NB4 (cell line): ENCODE measurements at regions not wholly inside any gene's neighbourhood (a gene's known extent, or its start where the extent isn't known, plus 50 kb on each side); places are given as distances from the start of the nearest gene placed in this dataset.
"Not testable (repeated sequence)": the region's sequence is repeated elsewhere in the genome, so short reads cannot be mapped to it uniquely, and the experiment has no call there.

ENCODE experiments used
- DNase-seq: peaks from one replicate; pipeline ENCODE4 v3.0.0; 2010; ENCODE audit warnings: low read depth
- H3K4me3 ChIP-seq: one replicate; pipeline ENCODE4 v1.5.1; 2011; ENCODE audit warnings: mild to moderate bottlenecking, low read depth, low read length, moderate library complexity
- MYC ChIP-seq: IDR thresholded peaks from 2 replicates; pipeline ENCODE4 v1.6.1; 2011; ENCODE audit warnings: low read depth, low read length
- POLR2A ChIP-seq: IDR thresholded peaks from 2 replicates; pipeline ENCODE4 v1.6.1; 2011; ENCODE audit warnings: mild to moderate bottlenecking; ENCODE audit not compliant: insufficient read length; ENCODE audit errors: extremely low read depth
- TF ChIP-seq, protein P1 (sequence below): IDR thresholded peaks from one replicate; pipeline ENCODE4 v1.5.1; 2012; ENCODE audit warnings: low read depth, low read length
- TF ChIP-seq, protein P2 (sequence below): IDR thresholded peaks from 2 replicates; pipeline ENCODE4 v1.6.1; 2011; ENCODE audit warnings: low read depth, low read length

DNA sequence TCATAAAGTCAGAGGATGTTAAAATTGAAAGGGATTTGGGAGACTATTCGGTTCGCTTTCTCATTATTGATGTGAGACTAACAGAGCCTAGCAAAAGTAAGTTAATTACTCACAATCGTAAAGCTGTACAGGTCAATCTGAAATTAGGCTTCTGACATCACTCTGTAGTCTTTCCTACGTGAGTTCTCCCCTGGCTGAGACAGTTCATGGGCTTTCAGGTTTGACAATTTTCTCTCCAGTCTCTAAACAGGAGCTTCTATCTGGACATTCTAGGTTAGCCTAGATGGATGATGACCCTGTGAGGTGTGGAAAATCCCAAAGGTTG, 77.5 kb upstream of the VKORC1L1 start:
- H3K4me3 ChIP-seq, DNase-seq: not testable (repeated sequence)

DNA sequence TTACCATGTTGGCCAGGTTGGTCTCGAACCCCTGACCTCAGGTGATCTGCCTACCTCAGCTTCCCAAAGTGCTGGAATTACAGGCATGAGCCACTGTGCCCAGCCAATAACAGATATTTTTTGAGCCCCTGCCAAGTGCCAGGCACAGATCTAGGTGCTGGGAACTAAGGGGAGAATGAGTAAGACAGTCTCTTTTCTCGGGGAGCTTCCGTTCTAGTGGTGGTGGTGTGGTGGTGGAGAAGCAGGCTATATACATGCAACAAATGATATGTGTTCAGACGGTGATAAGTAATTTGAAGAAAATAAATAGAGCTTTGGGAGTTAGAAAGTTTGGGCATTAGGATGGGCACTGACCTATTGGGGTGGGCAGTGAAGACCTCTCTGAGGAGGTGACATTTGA, 76.7 kb upstream of the VKORC1L1 start:
- DNase-seq, result no peak
- no peak for TF ChIP-seq POLR2A
- TF ChIP-seq, protein P1, sequence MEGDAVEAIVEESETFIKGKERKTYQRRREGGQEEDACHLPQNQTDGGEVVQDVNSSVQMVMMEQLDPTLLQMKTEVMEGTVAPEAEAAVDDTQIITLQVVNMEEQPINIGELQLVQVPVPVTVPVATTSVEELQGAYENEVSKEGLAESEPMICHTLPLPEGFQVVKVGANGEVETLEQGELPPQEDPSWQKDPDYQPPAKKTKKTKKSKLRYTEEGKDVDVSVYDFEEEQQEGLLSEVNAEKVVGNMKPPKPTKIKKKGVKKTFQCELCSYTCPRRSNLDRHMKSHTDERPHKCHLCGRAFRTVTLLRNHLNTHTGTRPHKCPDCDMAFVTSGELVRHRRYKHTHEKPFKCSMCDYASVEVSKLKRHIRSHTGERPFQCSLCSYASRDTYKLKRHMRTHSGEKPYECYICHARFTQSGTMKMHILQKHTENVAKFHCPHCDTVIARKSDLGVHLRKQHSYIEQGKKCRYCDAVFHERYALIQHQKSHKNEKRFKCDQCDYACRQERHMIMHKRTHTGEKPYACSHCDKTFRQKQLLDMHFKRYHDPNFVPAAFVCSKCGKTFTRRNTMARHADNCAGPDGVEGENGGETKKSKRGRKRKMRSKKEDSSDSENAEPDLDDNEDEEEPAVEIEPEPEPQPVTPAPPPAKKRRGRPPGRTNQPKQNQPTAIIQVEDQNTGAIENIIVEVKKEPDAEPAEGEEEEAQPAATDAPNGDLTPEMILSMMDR, result no peak
- TF ChIP-seq, protein P2, sequence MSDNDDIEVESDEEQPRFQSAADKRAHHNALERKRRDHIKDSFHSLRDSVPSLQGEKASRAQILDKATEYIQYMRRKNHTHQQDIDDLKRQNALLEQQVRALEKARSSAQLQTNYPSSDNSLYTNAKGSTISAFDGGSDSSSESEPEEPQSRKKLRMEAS, result no peak
- no peak for TF ChIP-seq MYC
- no peak overlapping the region for H3K4me3 ChIP-seq

DNA sequence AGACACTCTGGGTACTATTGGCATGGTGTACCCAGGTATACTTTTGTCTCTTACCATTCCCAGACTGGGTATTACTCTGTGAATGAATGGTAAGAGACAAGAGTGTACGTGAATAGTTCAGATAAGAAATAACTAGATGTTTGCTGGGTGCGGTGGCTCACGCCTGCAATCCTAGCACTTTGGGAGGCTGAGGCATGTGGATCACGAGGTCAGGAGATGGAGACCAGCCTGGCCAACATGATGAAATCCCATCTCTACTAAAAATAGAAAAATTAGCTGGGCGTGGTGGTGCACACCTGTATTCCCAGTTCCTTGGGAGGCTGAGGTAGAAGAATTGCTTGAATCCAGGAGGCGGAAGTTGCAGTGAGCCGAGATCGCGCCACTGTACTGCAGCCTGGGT, 75.8 kb upstream of the VKORC1L1 start:
- H3K4me3 ChIP-seq, DNase-seq: not testable (repeated sequence)

DNA sequence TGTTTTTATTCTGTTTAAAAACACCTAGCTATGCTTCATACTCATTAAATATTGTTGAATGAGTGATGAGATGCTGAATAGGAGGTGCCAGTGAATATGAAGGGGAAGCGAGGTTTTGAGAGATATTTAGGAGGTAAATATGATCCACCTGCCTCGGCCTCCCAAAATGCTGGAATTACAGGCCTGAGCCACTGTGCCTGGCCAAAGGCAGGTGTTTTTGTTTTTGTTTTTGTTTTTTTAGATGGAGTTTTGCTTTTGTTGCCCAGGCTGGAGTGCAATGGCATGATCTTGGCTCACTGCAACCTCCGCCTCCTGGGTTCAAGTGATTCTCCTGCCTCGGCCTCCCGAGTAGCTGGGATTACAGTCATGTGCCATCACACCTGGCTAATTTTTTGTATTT, 75.3 kb upstream of the VKORC1L1 start:
- H3K4me3 ChIP-seq, DNase-seq: not testable (repeated sequence)

DNA sequence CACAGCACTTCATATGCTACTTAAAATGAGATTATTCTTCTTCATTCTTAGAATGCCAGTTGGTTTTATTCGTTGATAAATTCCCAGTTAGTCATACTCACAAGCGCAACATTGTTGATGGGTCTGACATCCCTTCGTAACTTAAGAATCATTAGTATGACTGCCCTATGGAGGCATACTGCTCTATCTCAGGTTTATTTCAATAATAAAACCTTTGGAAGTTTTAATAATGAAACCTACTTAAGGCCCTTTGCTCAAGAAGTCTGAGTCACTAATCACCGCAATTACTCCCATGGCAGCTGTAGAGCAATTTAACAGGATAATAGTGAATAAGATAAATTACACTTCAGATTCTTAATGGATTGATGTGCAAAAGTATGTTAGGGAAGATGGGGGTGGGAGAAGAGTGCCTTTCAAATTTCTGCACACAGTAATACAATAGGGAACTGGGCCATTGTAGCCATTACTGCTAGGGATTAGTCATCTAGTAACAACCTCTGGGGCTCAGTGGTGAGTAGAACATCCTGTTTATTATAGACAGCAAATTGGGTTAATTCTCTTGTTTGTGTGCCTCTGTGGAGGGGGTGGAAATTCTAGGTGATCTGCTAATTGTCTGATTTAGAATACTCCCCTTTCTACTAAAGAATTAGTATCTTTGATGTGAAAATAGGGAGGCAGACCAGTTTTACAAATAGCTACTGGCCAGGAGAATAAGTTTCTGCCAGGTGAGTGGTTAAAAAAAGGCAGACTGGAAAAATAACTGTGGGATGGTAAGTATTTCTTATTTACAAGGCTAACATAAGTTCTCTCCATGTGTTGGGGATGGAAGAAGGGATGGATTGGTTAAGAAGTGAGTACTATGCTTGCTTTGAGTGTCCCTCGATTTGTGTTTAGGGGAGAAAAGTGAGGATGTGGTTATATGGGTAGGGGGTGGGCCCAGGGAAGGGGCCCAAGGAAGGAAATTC, 74.5 kb upstream of the VKORC1L1 start:
- TF ChIP-seq, protein P1, result no peak
- TF ChIP-seq MYC, result no peak
- TF ChIP-seq POLR2A, result no peak
- TF ChIP-seq, protein P2, result no peak
- no peak overlapping the region for H3K4me3 ChIP-seq
- DNase-seq, result peak; percentile 58

DNA sequence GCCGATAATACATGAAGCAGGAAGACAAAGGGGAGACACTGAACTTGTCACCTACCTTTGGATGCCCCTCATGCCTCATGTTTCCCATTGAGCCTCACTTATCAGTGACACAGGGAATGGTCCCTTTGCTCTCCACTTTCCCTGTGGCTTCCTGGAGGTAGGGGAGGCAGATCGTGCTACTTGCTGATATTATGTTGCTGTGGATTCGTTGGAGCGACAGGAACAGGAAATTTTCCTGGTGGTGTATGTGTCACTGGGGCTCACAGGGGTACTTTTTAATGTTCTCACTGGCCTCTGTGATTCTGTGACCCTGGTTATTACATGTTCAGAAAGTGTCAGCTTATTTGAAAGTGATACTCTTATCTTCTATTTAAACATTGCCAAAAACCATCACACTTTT, 72.7 kb upstream of the VKORC1L1 start:
- not testable (repeated sequence) for DNase-seq, H3K4me3 ChIP-seq

DNA sequence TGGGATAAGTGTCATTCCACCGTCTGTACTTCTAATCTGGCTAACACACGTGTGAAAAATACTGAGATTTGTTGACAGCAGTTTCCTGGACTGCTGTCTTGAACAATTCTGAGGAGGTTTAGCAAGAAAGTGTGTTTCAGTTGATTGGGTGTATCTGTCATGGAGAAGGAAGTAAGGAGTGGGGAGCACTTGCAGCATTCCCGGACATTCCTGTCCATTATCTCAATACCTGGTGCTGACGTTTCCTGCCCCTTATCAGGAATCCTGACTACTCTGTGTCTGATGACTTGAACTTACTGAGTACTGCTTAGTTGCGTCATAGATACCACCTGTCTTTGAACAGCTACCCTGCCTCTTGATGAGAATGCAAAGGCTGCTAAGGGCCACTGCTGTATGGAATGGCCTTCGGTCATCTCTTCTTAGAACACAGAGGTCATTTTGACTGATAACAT, 72.0 kb upstream of the VKORC1L1 start:
- TF ChIP-seq, protein P1, result no peak
- no peak for TF ChIP-seq POLR2A
- no peak overlapping the region for H3K4me3 ChIP-seq
- no peak for DNase-seq

DNA sequence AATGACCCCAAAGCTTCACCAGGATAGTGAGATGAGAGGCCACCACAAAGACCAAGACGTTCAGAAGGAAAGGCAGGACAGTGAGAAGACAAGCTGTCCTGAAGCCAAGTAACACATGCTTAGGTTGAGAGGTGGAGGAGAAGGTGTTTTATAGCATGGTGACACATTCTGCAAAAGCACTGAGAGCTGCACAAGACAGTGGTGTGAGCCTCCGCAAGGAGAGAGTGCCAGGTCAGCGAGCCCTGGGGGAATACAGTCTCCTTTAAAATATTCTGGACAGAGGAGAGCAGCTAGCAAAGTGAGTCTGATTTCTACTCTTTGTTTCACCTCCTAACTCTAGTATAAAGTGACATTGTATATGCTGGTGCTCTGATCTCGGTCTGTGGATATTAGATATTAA, 68.0 kb upstream of the VKORC1L1 start:
- H3K4me3 ChIP-seq, result no peak overlapping the region
- DNase-seq, result no peak

DNA sequence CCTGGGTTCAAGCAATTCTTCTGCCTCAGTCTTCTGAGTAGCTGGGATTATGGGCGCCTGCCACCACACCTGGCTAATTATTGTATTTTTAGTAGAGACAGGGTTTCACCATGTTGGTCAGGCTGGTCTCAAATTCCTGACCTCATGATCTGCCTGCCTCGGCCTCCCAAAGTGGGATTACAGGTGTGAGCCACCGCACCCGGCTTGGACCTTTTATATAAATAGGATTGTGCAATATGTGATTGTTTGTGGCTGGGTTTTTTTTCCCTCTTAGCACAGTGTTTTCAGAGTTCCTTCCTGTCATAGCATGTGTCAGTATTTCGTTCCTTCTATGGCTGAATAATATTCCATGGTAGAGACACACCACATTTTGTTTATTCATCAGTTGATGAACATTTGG, 65.8 kb upstream of the VKORC1L1 start:
- not testable (repeated sequence) for H3K4me3 ChIP-seq, DNase-seq

More for the DNA sequence above, 68.0 kb upstream of the VKORC1L1 start:
- TF ChIP-seq, protein P2, result no peak
- TF ChIP-seq POLR2A, result no peak
- no peak for TF ChIP-seq MYC
- TF ChIP-seq, protein P1, result no peak
